ENCODE measurements at regions not wholly inside any gene's neighbourhood (a gene's known extent, or its start where the extent isn't known, plus 50 kb on each side); places are given as distances from the start of the nearest gene placed in this dataset.
A peak's percentile ranks its signal among the peaks of the same experiment; 100 is the strongest.
"Not testable (repeated sequence)": the region's sequence is repeated elsewhere in the genome, so short reads cannot be mapped to it uniquely, and the experiment has no call there.

- Histone ChIP-seq H3K36me3 (ENCODE audit: control insufficient read depth in 4 of 4, insufficient read depth in 4 of 4, low read length in 4 of 4) (no peaks in the 10 kb centered on the region), H3K9ac (ENCODE audit: insufficient read depth in 1 of 2, low read length in 2 of 2) (no peak overlapping the region), H3K27me3 (ENCODE audit: control insufficient read depth in 3 of 3, insufficient read depth in 3 of 3, low read length in 2 of 3) (no peaks in the 10 kb centered on the region), H3K4me3 (no peak overlapping the region), H3K9me3 (ENCODE audit: control insufficient read depth in 4 of 4, insufficient read depth in 3 of 4, low read length in 3 of 4) (no peaks in the 10 kb centered on the region), H3K4me1 (ENCODE audit: control insufficient read depth in 5 of 5, insufficient read depth in 5 of 5, low read length in 5 of 5) (peaks cover 0 to 5% (median 0%) of the 10 kb centered on the region in 5 donors), H3K27ac (ENCODE audit: low read depth in 1 of 2, low read length in 1 of 2) (peak overlapping the region in 1 of 2 donors; percentile 51)
- WGBS, 2 donors = 31 to 46% methylated on average over 6 of the region's 6 CpGs
- no peak for TF ChIP-seq CTCF (IDR thresholded peaks at IDR 0.05; ENCODE audit: control extremely low read depth, extremely low read depth)
- no peak for ATAC-seq (ENCODE audit: insufficient read depth, low FRiP score)
- no peak for DNase-seq
Observed at GRCh38 chr6:137811916-137812553, 55.0 kb upstream of the TNFAIP3 start.

GRCh38 chr6:137813308-137813970, 53.6 kb upstream of the TNFAIP3 start:
- Histone ChIP-seq H3K9me3 (ENCODE audit: control insufficient read depth in 4 of 4, insufficient read depth in 3 of 4, low read length in 3 of 4) (no peaks in the 10 kb centered on the region), H3K27ac (ENCODE audit: low read depth in 1 of 2, low read length in 1 of 2) (no peak overlapping the region), H3K4me1 (ENCODE audit: control insufficient read depth in 5 of 5, insufficient read depth in 5 of 5, low read length in 5 of 5) (peaks cover 0 to 5% (median 0%) of the 10 kb centered on the region in 5 donors), H3K9ac (ENCODE audit: insufficient read depth in 1 of 2, low read length in 2 of 2) (no peak overlapping the region), H3K36me3 (ENCODE audit: control insufficient read depth in 4 of 4, insufficient read depth in 4 of 4, low read length in 4 of 4) (no peaks in the 10 kb centered on the region), H3K27me3 (ENCODE audit: control insufficient read depth in 3 of 3, insufficient read depth in 3 of 3, low read length in 2 of 3) (no peaks in the 10 kb centered on the region), H3K4me3 (no peak overlapping the region)
- no peak for TF ChIP-seq CTCF (IDR thresholded peaks at IDR 0.05; ENCODE audit: control extremely low read depth, extremely low read depth)
- no peak for DNase-seq
- WGBS, 2 donors = 96 to 98% methylated on average over 4 of the region's 4 CpGs
- no peak for ATAC-seq (ENCODE audit: insufficient read depth, low FRiP score)

GRCh38 chr6:137814030-137814429, 53.0 kb upstream of the TNFAIP3 start:
- H3K9me3 ChIP-seq (ENCODE audit: control insufficient read depth in 4 of 4, insufficient read depth in 3 of 4, low read length in 3 of 4); H3K27me3 ChIP-seq (ENCODE audit: control insufficient read depth in 3 of 3, insufficient read depth in 3 of 3, low read length in 2 of 3); H3K4me3 ChIP-seq; DNase-seq; ATAC-seq (ENCODE audit: insufficient read depth, low FRiP score); H3K36me3 ChIP-seq (ENCODE audit: control insufficient read depth in 4 of 4, insufficient read depth in 4 of 4, low read length in 4 of 4); H3K4me1 ChIP-seq (ENCODE audit: control insufficient read depth in 5 of 5, insufficient read depth in 5 of 5, low read length in 5 of 5); H3K9ac ChIP-seq (ENCODE audit: insufficient read depth in 1 of 2, low read length in 2 of 2); H3K27ac ChIP-seq (ENCODE audit: low read depth in 1 of 2, low read length in 1 of 2): not testable (repeated sequence)
- WGBS, 2 donors = 96 to 100% methylated on average over 2 of the region's 3 CpGs

GRCh38 chr6:137815692-137816091, 51.4 kb upstream of the TNFAIP3 start:
- 89 to 96% methylated on average over 1 of the region's 1 CpG for WGBS, 2 donors
- H3K27ac ChIP-seq (ENCODE audit: low read depth in 1 of 2, low read length in 1 of 2) = no peak overlapping the region
- TF ChIP-seq CTCF (IDR thresholded peaks at IDR 0.05; ENCODE audit: control extremely low read depth, extremely low read depth) = no peak

More at GRCh38 chr6:137815692-137816091, 51.4 kb upstream of the TNFAIP3 start:
- H3K9ac ChIP-seq (ENCODE audit: insufficient read depth in 1 of 2, low read length in 2 of 2) = no peak overlapping the region
- no peaks in the 10 kb centered on the region for H3K36me3 ChIP-seq (ENCODE audit: control insufficient read depth in 4 of 4, insufficient read depth in 4 of 4, low read length in 4 of 4)
- no peaks in the 10 kb centered on the region for H3K27me3 ChIP-seq (ENCODE audit: control insufficient read depth in 3 of 3, insufficient read depth in 3 of 3, low read length in 2 of 3)
- ATAC-seq (ENCODE audit: insufficient read depth, low FRiP score) (no peak), DNase-seq (no peak)
- peaks cover 0 to 12% (median 0%) of the 10 kb centered on the region in 5 donors for H3K4me1 ChIP-seq (ENCODE audit: control insufficient read depth in 5 of 5, insufficient read depth in 5 of 5, low read length in 5 of 5)
- no peak overlapping the region for H3K4me3 ChIP-seq
- no peaks in the 10 kb centered on the region for H3K9me3 ChIP-seq (ENCODE audit: control insufficient read depth in 4 of 4, insufficient read depth in 3 of 4, low read length in 3 of 4)
